Esophagus squamous epithelium (tissue), 4 donors: ENCODE measurements at regions not wholly inside any gene's neighbourhood (a gene's known extent, or its start where the extent isn't known, plus 50 kb on each side); places are given as distances from the start of the nearest gene placed in this dataset.

ENCODE experiments used
- CTCF ChIP-seq, 6 experiments: fragments of 450-650 bp in 4 of 6; fragments of 200-600 bp in 2 of 6; sonication (generic) in 2 of 6; IDR thresholded peaks; one replicate each; pipeline ENCODE4 v1.5.1; 2016 to 2019; ENCODE audit warnings: antibody characterized with exemption in 6 of 6, mild to moderate bottlenecking in 4 of 6, moderate library complexity in 4 of 6
- POLR2A ChIP-seq, 4 donors: fragments of 450-650 bp; IDR thresholded peaks; one replicate each; pipeline ENCODE4 v1.6.1; 2017; ENCODE audit warnings: antibody characterized with exemption in 4 of 4, mild to moderate bottlenecking in 4 of 4, moderate library complexity in 3 of 4

GRCh38 chr16:10312008-10312407 lies 73.9 kb upstream of the ATF7IP2 start:
- no peak for TF ChIP-seq CTCF (IDR thresholded peaks at IDR 0.05)
- TF ChIP-seq POLR2A (IDR thresholded peaks at IDR 0.05): no peak
